CD4-positive, alpha-beta T cell treated with Interleukin-6 for 4 hours (primary cell): ENCODE measurements at regions not wholly inside any gene's neighbourhood (a gene's known extent, or its start where the extent isn't known, plus 50 kb on each side); places are given as distances from the start of the nearest gene placed in this dataset.
"Not testable (repeated sequence)": the region's sequence is repeated elsewhere in the genome, so short reads cannot be mapped to it uniquely, and the experiment has no call there.

Experiments used
- DNase-seq: peaks from one replicate; pipeline ENCODE4 v3.0.0-alpha.2; 2020; ENCODE audit warnings: mixed read lengths

- no peak for DNase-seq
Measured at GRCh38 chr6:121645100-121645745, 209.8 kb downstream of the GJA1 start.

- DNase-seq = no peak
Measured at GRCh38 chr6:121647905-121648304, 212.5 kb downstream of the GJA1 start.

- no peak for DNase-seq
Measured at GRCh38 chr6:121649951-121650350, 214.5 kb downstream of the GJA1 start.

GRCh38 chr6:121651420-121651819, 216.0 kb downstream of the GJA1 start:
- peak; percentile 28 for DNase-seq

- no peak for DNase-seq
Measured at GRCh38 chr6:121652223-121652622, 216.8 kb downstream of the GJA1 start.

- DNase-seq = no peak
Measured at GRCh38 chr6:121652726-121653623, 217.5 kb downstream of the GJA1 start.

GRCh38 chr6:121653624-121654008, 218.2 kb downstream of the GJA1 start:
- DNase-seq = no peak

GRCh38 chr6:121657972-121658371, 222.5 kb downstream of the GJA1 start:
- no peak for DNase-seq

- DNase-seq = no peak
Measured at GRCh38 chr6:121660277-121660676, 224.8 kb downstream of the GJA1 start.

GRCh38 chr6:121663292-121663810, 227.9 kb downstream of the GJA1 start:
- DNase-seq = no peak

- no peak for DNase-seq
Measured at GRCh38 chr6:121664158-121664557, 228.7 kb downstream of the GJA1 start.

GRCh38 chr6:121666814-121667213, 231.4 kb downstream of the GJA1 start:
- no peak for DNase-seq

- DNase-seq = no peak
Measured at GRCh38 chr6:121668259-121668658, 232.8 kb downstream of the GJA1 start.

GRCh38 chr6:121670511-121670910, 235.1 kb downstream of the GJA1 start:
- no peak for DNase-seq

- DNase-seq = no peak
Measured at GRCh38 chr6:121677571-121677970, 242.1 kb downstream of the GJA1 start.

GRCh38 chr6:121678245-121678644, 242.8 kb downstream of the GJA1 start:
- DNase-seq = no peak

GRCh38 chr6:121680058-121680457, 244.6 kb downstream of the GJA1 start:
- DNase-seq = no peak

GRCh38 chr6:121682666-121683065, 247.2 kb downstream of the GJA1 start:
- DNase-seq = no peak

GRCh38 chr6:121685806-121686205, 250.4 kb downstream of the GJA1 start:
- not testable (repeated sequence) for DNase-seq

- peak; percentile 32 for DNase-seq
Measured at GRCh38 chr6:121686611-121687023, 251.2 kb downstream of the GJA1 start.

GRCh38 chr6:121688974-121689373, 253.5 kb downstream of the GJA1 start:
- DNase-seq = no peak

GRCh38 chr6:121691126-121691551, 255.7 kb downstream of the GJA1 start:
- no peak for DNase-seq

GRCh38 chr6:121694389-121694788, 258.9 kb downstream of the GJA1 start:
- no peak for DNase-seq

GRCh38 chr6:121694801-121695251, 259.4 kb downstream of the GJA1 start:
- no peak for DNase-seq
